A673 (cell line): ENCODE measurements at regions not wholly inside any gene's neighbourhood (a gene's known extent, or its start where the extent isn't known, plus 50 kb on each side); places are given as distances from the start of the nearest gene placed in this dataset.

Source experiments
- CTCF ChIP-seq: fragments of 300-800, 200-600 bp; sonication (generic); conservative IDR thresholded peaks from 2 replicates; pipeline ENCODE4 v1.5.1; 2017; ENCODE audit warnings: low read depth, mild to moderate bottlenecking, antibody characterized with exemption, low read length, moderate library complexity, mixed read lengths
- EZH2 ChIP-seq: fragments of 200-600 bp; sonication (generic); IDR thresholded peaks from 2 replicates; pipeline ENCODE4 v1.6.1; 2017; ENCODE audit warnings: borderline replicate concordance, low read depth, mild to moderate bottlenecking, mixed read lengths, antibody characterized with exemption, low read length; ENCODE audit not compliant: poor library complexity, severe bottlenecking

GRCh38 chr10:21327289-21327993 is 198.0 kb downstream of the SKIDA1 start:
- no peak for TF ChIP-seq CTCF
- TF ChIP-seq EZH2 = no peak
